NCI-H345 treated with DMSO at 0.1 percent for 48 hours (cell line): ENCODE measurements at regions not wholly inside any gene's neighbourhood (a gene's known extent, or its start where the extent isn't known, plus 50 kb on each side); places are given as distances from the start of the nearest gene placed in this dataset.

Source experiments
- DNase-seq: peaks from one replicate; lab custom pipeline; 2025; ENCODE audit not compliant: unreplicated experiment; lab: John Stamatoyannopoulos, UW

- no peak for DNase-seq
Observed at GRCh38 chr6:109916759-109917158, 61.4 kb upstream of the GPR6 start.

- DNase-seq = no peak
Observed at GRCh38 chr6:109918227-109918626, 59.9 kb upstream of the GPR6 start.

- DNase-seq = no peak
Observed at GRCh38 chr6:109920911-109921310, 57.2 kb upstream of the GPR6 start.

- DNase-seq = no peak
Observed at GRCh38 chr6:109922851-109923250, 55.3 kb upstream of the GPR6 start.

- no peak for DNase-seq
Observed at GRCh38 chr6:109925075-109925474, 53.0 kb upstream of the GPR6 start.

- DNase-seq = no peak
Observed at GRCh38 chr6:109927052-109927451, 51.1 kb upstream of the GPR6 start.
